CD14-positive monocyte (primary cell): ENCODE measurements at regions not wholly inside any gene's neighbourhood (a gene's known extent, or its start where the extent isn't known, plus 50 kb on each side); places are given as distances from the start of the nearest gene placed in this dataset.

Experiments
- DNase-seq, 3 donors: peaks; one replicate each; pipeline ENCODE4 v3.0.0-alpha.2; 2011 to 2022
- H2AFZ ChIP-seq: 2 replicates; pipeline ENCODE4 v1.6.0; 2012; ENCODE audit warnings: mild to moderate bottlenecking, low read depth, low read length, inconsistent platforms; ENCODE audit not compliant: insufficient read depth, poor library complexity, severe bottlenecking
- H3K27ac ChIP-seq, 2 donors: 1 replicate in 1 of 2; 2 replicates in 1 of 2; pipeline ENCODE4 v1.5.1; 2012 to 2013; ENCODE audit warnings: low read length in 2 of 2, control low read depth in 1 of 2, inconsistent platforms in 1 of 2, low read depth in 1 of 2, mild to moderate bottlenecking in 1 of 2
- H3K27me3 ChIP-seq, 2 donors: one replicate each; pipeline versions ENCODE4 v1.6.0 to v1.6.1; 2011 to 2013; ENCODE audit warnings: low read length in 2 of 2; ENCODE audit not compliant: control insufficient read depth in 2 of 2, insufficient read depth in 2 of 2
- H3K36me3 ChIP-seq, 2 donors: replicated peaks in 1 of 2; 1 replicate in 1 of 2; 2 replicates in 1 of 2; pipeline versions ENCODE4 v1.5.1 to v1.6.1; 2012 to 2013; ENCODE audit warnings: low read length in 2 of 2, control low read depth in 1 of 2, inconsistent platforms in 1 of 2, mild to moderate bottlenecking in 1 of 2; ENCODE audit not compliant: insufficient read depth in 2 of 2, control insufficient read depth in 1 of 2
- H3K4me1 ChIP-seq, 2 donors: 1 replicate in 1 of 2; 2 replicates in 1 of 2; pipeline versions ENCODE4 v1.5.1 to v1.6.1; 2012 to 2013; ENCODE audit warnings: low read length in 2 of 2, control low read depth in 1 of 2, inconsistent platforms in 1 of 2, mild to moderate bottlenecking in 1 of 2, moderate library complexity in 1 of 2; ENCODE audit not compliant: insufficient read depth in 2 of 2, control insufficient read depth in 1 of 2
- H3K4me2 ChIP-seq: replicated peaks from 2 replicates; pipeline ENCODE3; 2012; ENCODE audit warnings: low read length, moderate library complexity, mild to moderate bottlenecking; ENCODE audit not compliant: poor library complexity, severe bottlenecking; ENCODE audit errors: extremely low read depth
- H3K4me3 ChIP-seq, 3 experiments: fragments of 200-600 bp in 1 of 3; sonication (generic) in 1 of 3; replicated peaks in 1 of 3; 1 replicate in 2 of 3; 2 replicates in 1 of 3; pipeline ENCODE4 v1.5.1; 2011 to 2013; ENCODE audit warnings: low read length in 3 of 3, mild to moderate bottlenecking in 3 of 3, control low read depth in 2 of 3, low read depth in 2 of 3, inconsistent platforms in 1 of 3, moderate library complexity in 1 of 3
- H3K79me2 ChIP-seq: 2 replicates; pipeline ENCODE4 v1.6.0; 2012; ENCODE audit warnings: mild to moderate bottlenecking, control low read depth, inconsistent platforms, low read length, moderate library complexity; ENCODE audit not compliant: insufficient read depth
- H3K9ac ChIP-seq: 2 replicates; pipeline ENCODE4 v1.6.0; 2017; ENCODE audit warnings: low read length, mild to moderate bottlenecking; ENCODE audit not compliant: insufficient read depth, poor library complexity, severe bottlenecking
- H3K9me3 ChIP-seq, 2 donors: replicated peaks in 1 of 2; 1 replicate in 1 of 2; 2 replicates in 1 of 2; pipeline versions ENCODE4 v1.5.1 to v1.6.1; 2012 to 2013; ENCODE audit warnings: low read length in 2 of 2, control low read depth in 1 of 2; ENCODE audit not compliant: control insufficient read depth in 1 of 2, insufficient read depth in 1 of 2
- H4K20me1 ChIP-seq: 2 replicates; pipeline ENCODE4 v1.6.0; 2012; ENCODE audit warnings: mild to moderate bottlenecking, low read length, control low read depth, moderate library complexity; ENCODE audit not compliant: insufficient read depth
- H3K27ac Mint-ChIP-seq, 7 donors: one replicate each; pipeline ENCODE4 v1.8.0; 2020; ENCODE audit warnings: mild to moderate bottlenecking in 7 of 7, mixed read lengths in 7 of 7, moderate library complexity in 6 of 7, inconsistent platforms in 2 of 7
- H3K27me3 Mint-ChIP-seq, 3 donors: one replicate each; pipeline ENCODE4 v1.8.0; 2021 to 2022; ENCODE audit warnings: low read depth in 3 of 3, mild to moderate bottlenecking in 3 of 3, mixed read lengths in 3 of 3, moderate library complexity in 3 of 3, inconsistent platforms in 1 of 3
- H3K36me3 Mint-ChIP-seq, 2 donors: one replicate each; pipeline ENCODE4 v1.8.0; 2020; ENCODE audit warnings: mixed read lengths in 2 of 2, inconsistent platforms in 1 of 2, mild to moderate bottlenecking in 1 of 2
- H3K4me1 Mint-ChIP-seq: one replicate; pipeline ENCODE4 v1.8.0; 2020; ENCODE audit warnings: mild to moderate bottlenecking, mixed read lengths
- H3K4me3 Mint-ChIP-seq, 2 donors: one replicate each; pipeline ENCODE4 v1.8.0; 2020; ENCODE audit warnings: mild to moderate bottlenecking in 2 of 2, mixed read lengths in 2 of 2, moderate library complexity in 1 of 2
- H3K9me3 Mint-ChIP-seq, 7 donors: one replicate each; pipeline ENCODE4 v1.8.0; 2020 to 2022; ENCODE audit warnings: mixed read lengths in 7 of 7, mild to moderate bottlenecking in 6 of 7, moderate library complexity in 6 of 7, inconsistent platforms in 2 of 7
- CTCF ChIP-seq: fragments of 200-600 bp; IDR thresholded peaks from one replicate; pipeline ENCODE4 v1.8.0; 2022; ENCODE audit warnings: antibody characterized with exemption, mild to moderate bottlenecking
- WGBS: methylation state at CpG from one replicate; pipeline ENCODE4 v1.1.5; 2013; ENCODE audit warnings: missing lambda C conversion rate; ENCODE audit not compliant: insufficient coverage; 5-methylcytosine and 5-hydroxymethylcytosine counted together
- intact Hi-C, 2 donors: fragments of 100-400 bp; cut with micrococcal nuclease; formaldehyde crosslinking; loops; one replicate each; pipeline versions ENCODE4 v1.15.0 to v1.15.1; 2023

GRCh38 chr16:9197957-9198661 lies 106.7 kb downstream of the HAPSTR1 start:
- H3K79me2 ChIP-seq, result no peaks in the 10 kb centered on the region
- H3K9ac ChIP-seq, result no peak overlapping the region
- no peak overlapping the region for H3K4me2 ChIP-seq
- intact Hi-C loops, result no loop called here
- H2AFZ ChIP-seq, result no peak overlapping the region
- no peaks in the 10 kb centered on the region for H3K36me3 ChIP-seq
- TF ChIP-seq CTCF, result no peak
- no peaks in the 10 kb centered on the region for H3K4me1 ChIP-seq
- no peaks in the 10 kb centered on the region for H3K36me3 Mint-ChIP-seq
- no peaks in the 10 kb centered on the region for H3K4me1 Mint-ChIP-seq
- H3K4me3 Mint-ChIP-seq, result no peak overlapping the region
- no CpG with 5 or more reads among the region's 8 CpGs for WGBS
- no peak overlapping the region for H3K27ac ChIP-seq
- H4K20me1 ChIP-seq, result no peaks in the 10 kb centered on the region
- no peak overlapping the region for H3K27ac Mint-ChIP-seq
- peaks cover 0 to 21% (median 3%) of the 10 kb centered on the region in 7 donors for H3K9me3 Mint-ChIP-seq
- H3K4me3 ChIP-seq, result no peak overlapping the region
- DNase-seq, result no peak
- H3K27me3 Mint-ChIP-seq, result peaks cover 7 to 8% (median 7%) of the 10 kb centered on the region in 3 donors
- no peaks in the 10 kb centered on the region for H3K27me3 ChIP-seq
- H3K9me3 ChIP-seq, result peaks cover 0 to 7% of the 10 kb centered on the region in 2 donors

- Mint-ChIP-seq H3K36me3 (no peaks in the 10 kb centered on the region), H3K9me3 (peaks cover 0 to 22% (median 3%) of the 10 kb centered on the region in 7 donors), H3K4me1 (peaks cover 3% of the 10 kb centered on the region), H3K27ac (no peak overlapping the region), H3K27me3 (peaks cover 5 to 7% (median 7%) of the 10 kb centered on the region in 3 donors), H3K4me3 (no peak overlapping the region)
- H3K79me2 ChIP-seq, result no peaks in the 10 kb centered on the region
- no peak overlapping the region for H3K4me2 ChIP-seq
- no peaks in the 10 kb centered on the region for H3K27me3 ChIP-seq
- peaks cover 4 to 7% of the 10 kb centered on the region in 2 donors for H3K9me3 ChIP-seq
- no peak overlapping the region for H3K27ac ChIP-seq
- H3K4me1 ChIP-seq, result peaks cover 0 to 5% of the 10 kb centered on the region in 2 donors
- no peak for TF ChIP-seq CTCF
- intact Hi-C loops, result no loop called here
- no peak overlapping the region for H2AFZ ChIP-seq
- no peak overlapping the region for H3K4me3 ChIP-seq
- H4K20me1 ChIP-seq, result no peaks in the 10 kb centered on the region
- no peaks in the 10 kb centered on the region for H3K36me3 ChIP-seq
- no peak for DNase-seq
- H3K9ac ChIP-seq, result no peak overlapping the region
- 63% methylated on average over 6 of the region's 8 CpGs for WGBS
Observed at GRCh38 chr16:9199311-9199710, 107.9 kb downstream of the HAPSTR1 start.
